Loucy (cell line): ENCODE measurements at regions not wholly inside any gene's neighbourhood (a gene's known extent, or its start where the extent isn't known, plus 50 kb on each side); places are given as distances from the start of the nearest gene placed in this dataset.
"Not testable (repeated sequence)": the region's sequence is repeated elsewhere in the genome, so short reads cannot be mapped to it uniquely, and the experiment has no call there.

Source experiments
- H2AFZ ChIP-seq: fragments of 200-600 bp; sonication (generic); 2 replicates; pipeline ENCODE4 v1.6.0; 2016; ENCODE audit warnings: antibody characterized with exemption, mild to moderate bottlenecking, low read length, moderate library complexity
- H3F3A ChIP-seq: fragments of 200-600 bp; 2 replicates; pipeline ENCODE4 v1.6.0; 2016; ENCODE audit warnings: antibody characterized with exemption, low read depth, mild to moderate bottlenecking
- H3K27me3 ChIP-seq: fragments of 200-600 bp; sonication (generic); 2 replicates; pipeline ENCODE4 v1.6.1; 2014; ENCODE audit warnings: low read length, mild to moderate bottlenecking; ENCODE audit not compliant: insufficient read depth, poor library complexity, severe bottlenecking
- H3K36me3 ChIP-seq: fragments of 200-600 bp; sonication (generic); 2 replicates; pipeline ENCODE4 v1.6.1; 2016; ENCODE audit warnings: low read length; ENCODE audit not compliant: insufficient read depth
- H3K4me1 ChIP-seq: fragments of 200-600 bp; sonication (generic); 2 replicates; pipeline ENCODE4 v1.5.1; 2014; ENCODE audit warnings: low read length, mild to moderate bottlenecking; ENCODE audit not compliant: insufficient read depth, poor library complexity, severe bottlenecking
- H3K4me2 ChIP-seq: fragments of 200-600 bp; sonication (generic); 2 replicates; pipeline ENCODE4 v1.6.0; 2014; ENCODE audit warnings: antibody characterized with exemption, low read length, low read depth, mild to moderate bottlenecking; ENCODE audit not compliant: poor library complexity, severe bottlenecking
- H3K4me3 ChIP-seq: fragments of 200-600 bp; sonication (generic); 2 replicates; pipeline ENCODE4 v1.5.1; 2014; ENCODE audit warnings: low read length, mild to moderate bottlenecking, mixed read lengths; ENCODE audit not compliant: poor library complexity, severe bottlenecking
- H3K79me2 ChIP-seq: fragments of 200-600 bp; sonication (generic); 2 replicates; pipeline ENCODE4 v1.6.1; 2014; ENCODE audit warnings: low read length; ENCODE audit not compliant: insufficient read depth
- H3K9ac ChIP-seq: fragments of 200-600 bp; sonication (generic); 2 replicates; pipeline ENCODE4 v1.6.0; 2014; ENCODE audit warnings: mild to moderate bottlenecking, low read depth, low read length, moderate library complexity; ENCODE audit not compliant: poor library complexity, severe bottlenecking
- H3K9me2 ChIP-seq: fragments of 200-600 bp; sonication (generic); replicated peaks from 2 replicates; pipeline ENCODE4 v1.6.1; 2016; ENCODE audit warnings: low read depth, low read length, mixed read lengths
- H3K9me3 ChIP-seq: fragments of 200-600 bp; sonication (generic); 2 replicates; pipeline ENCODE4 v1.6.1; 2014; ENCODE audit warnings: mild to moderate bottlenecking, antibody characterized with exemption, low read length, low read depth; ENCODE audit not compliant: insufficient read depth
- H4K20me1 ChIP-seq: fragments of 200-600 bp; sonication (generic); 2 replicates; pipeline ENCODE4 v1.6.0; 2014; ENCODE audit warnings: antibody characterized with exemption, low read length, mild to moderate bottlenecking; ENCODE audit not compliant: insufficient read depth, poor library complexity, severe bottlenecking
- EZH2phosphoT487 ChIP-seq: fragments of 200-600 bp; IDR thresholded peaks from 2 replicates; pipeline ENCODE4 v1.6.1; 2018; ENCODE audit warnings: antibody characterized with exemption, mild to moderate bottlenecking, moderate library complexity, borderline replicate concordance
- TF ChIP-seq, protein P1 (sequence below): fragments of 200-600 bp; sonication (generic); conservative IDR thresholded peaks from 2 replicates; pipeline ENCODE4 v1.5.1; 2014; ENCODE audit warnings: mild to moderate bottlenecking, antibody characterized with exemption, low read length

GRCh38 chr15:36448418-36448817 lies 131.0 kb upstream of the CDIN1 start:
- H3K9me2 ChIP-seq, result no peaks in the 10 kb centered on the region
- TF ChIP-seq, protein P1, sequence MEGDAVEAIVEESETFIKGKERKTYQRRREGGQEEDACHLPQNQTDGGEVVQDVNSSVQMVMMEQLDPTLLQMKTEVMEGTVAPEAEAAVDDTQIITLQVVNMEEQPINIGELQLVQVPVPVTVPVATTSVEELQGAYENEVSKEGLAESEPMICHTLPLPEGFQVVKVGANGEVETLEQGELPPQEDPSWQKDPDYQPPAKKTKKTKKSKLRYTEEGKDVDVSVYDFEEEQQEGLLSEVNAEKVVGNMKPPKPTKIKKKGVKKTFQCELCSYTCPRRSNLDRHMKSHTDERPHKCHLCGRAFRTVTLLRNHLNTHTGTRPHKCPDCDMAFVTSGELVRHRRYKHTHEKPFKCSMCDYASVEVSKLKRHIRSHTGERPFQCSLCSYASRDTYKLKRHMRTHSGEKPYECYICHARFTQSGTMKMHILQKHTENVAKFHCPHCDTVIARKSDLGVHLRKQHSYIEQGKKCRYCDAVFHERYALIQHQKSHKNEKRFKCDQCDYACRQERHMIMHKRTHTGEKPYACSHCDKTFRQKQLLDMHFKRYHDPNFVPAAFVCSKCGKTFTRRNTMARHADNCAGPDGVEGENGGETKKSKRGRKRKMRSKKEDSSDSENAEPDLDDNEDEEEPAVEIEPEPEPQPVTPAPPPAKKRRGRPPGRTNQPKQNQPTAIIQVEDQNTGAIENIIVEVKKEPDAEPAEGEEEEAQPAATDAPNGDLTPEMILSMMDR, result no peak
- TF ChIP-seq EZH2phosphoT487, result no peak
- no peaks in the 10 kb centered on the region for H3K27me3 ChIP-seq
- H3K4me3 ChIP-seq, result no peak overlapping the region
- H3K9me3 ChIP-seq, result no peaks in the 10 kb centered on the region
- no peak overlapping the region for H3K9ac ChIP-seq
- H3K36me3 ChIP-seq, result no peaks in the 10 kb centered on the region
- H2AFZ ChIP-seq, result no peak overlapping the region
- no peak overlapping the region for H3K4me2 ChIP-seq
- H3F3A ChIP-seq, result no peaks in the 10 kb centered on the region
- H4K20me1 ChIP-seq, result no peaks in the 10 kb centered on the region
- no peaks in the 10 kb centered on the region for H3K4me1 ChIP-seq
- H3K79me2 ChIP-seq, result no peaks in the 10 kb centered on the region

DNA sequence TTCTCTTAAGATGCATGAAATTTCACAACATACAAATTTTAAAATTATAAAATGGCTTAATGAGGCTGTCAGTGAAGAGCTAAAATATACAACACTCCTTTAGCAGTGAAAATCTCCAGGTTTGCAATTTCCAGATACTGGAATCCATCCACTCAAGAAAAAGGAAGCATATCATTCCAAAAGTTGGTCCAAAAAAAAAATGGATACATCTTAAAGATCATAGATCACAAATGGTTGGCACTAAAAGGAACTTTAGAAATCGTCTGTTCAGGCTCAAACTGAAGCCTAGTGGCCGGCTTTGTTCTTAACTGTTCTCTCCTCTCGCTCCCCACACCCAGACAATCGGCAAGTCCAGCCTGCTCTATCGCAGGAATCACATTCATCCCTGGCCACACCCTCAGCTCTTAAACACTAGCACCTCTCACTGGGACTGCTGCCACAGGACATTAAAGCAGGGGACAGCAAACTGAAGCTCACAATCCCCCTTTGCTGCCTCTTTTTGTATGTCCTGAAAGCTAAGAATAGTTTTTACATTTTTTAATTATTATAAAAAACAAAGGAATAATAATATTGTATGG lies 130.3 kb upstream of the CDIN1 start:
- no peaks in the 10 kb centered on the region for H3K9me3 ChIP-seq
- no peak overlapping the region for H3K9ac ChIP-seq
- no peak overlapping the region for H3K4me2 ChIP-seq
- no peaks in the 10 kb centered on the region for H3K9me2 ChIP-seq
- H3K27me3 ChIP-seq, result no peaks in the 10 kb centered on the region
- no peak overlapping the region for H2AFZ ChIP-seq
- no peaks in the 10 kb centered on the region for H3K4me1 ChIP-seq
- H3F3A ChIP-seq, result no peaks in the 10 kb centered on the region
- H3K4me3 ChIP-seq, result no peak overlapping the region
- TF ChIP-seq, protein P1, result no peak
- TF ChIP-seq EZH2phosphoT487, result no peak
- no peaks in the 10 kb centered on the region for H4K20me1 ChIP-seq
- no peaks in the 10 kb centered on the region for H3K79me2 ChIP-seq
- H3K36me3 ChIP-seq, result no peaks in the 10 kb centered on the region

GRCh38 chr15:36449662-36450145 lies 129.7 kb upstream of the CDIN1 start:
- Histone ChIP-seq H3K9ac (no peak overlapping the region), H2AFZ (no peak overlapping the region), H3K4me1 (no peaks in the 10 kb centered on the region), H3F3A (no peaks in the 10 kb centered on the region), H3K9me3 (no peaks in the 10 kb centered on the region), H3K79me2 (no peaks in the 10 kb centered on the region), H3K4me2 (no peak overlapping the region), H3K4me3 (no peak overlapping the region), H3K27me3 (no peaks in the 10 kb centered on the region), H3K9me2 (no peaks in the 10 kb centered on the region), H3K36me3 (no peaks in the 10 kb centered on the region), H4K20me1 (no peaks in the 10 kb centered on the region)
- TF ChIP-seq, protein P1, result no peak
- no peak for TF ChIP-seq EZH2phosphoT487

DNA sequence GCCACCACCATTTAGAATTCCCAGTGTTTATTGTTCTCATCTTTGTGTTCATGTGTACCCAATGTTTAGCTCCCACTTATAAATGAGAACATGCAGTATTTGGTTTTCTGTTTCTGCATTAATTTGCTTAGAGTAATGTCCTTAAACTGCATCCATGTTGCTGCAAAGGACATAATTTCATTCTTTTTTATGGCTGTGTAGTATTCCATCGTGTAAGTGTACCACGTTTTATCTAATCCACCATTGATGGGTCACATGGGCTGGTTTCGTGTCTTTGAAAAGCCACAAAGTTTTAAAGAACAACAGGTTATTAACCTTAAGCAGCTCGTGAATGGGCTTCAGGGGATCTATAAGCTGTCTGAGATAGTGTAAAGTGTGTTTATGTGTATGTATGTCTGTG lies 125.2 kb upstream of the CDIN1 start:
- H3K4me3 ChIP-seq, H3K9me3 ChIP-seq, H3K4me1 ChIP-seq, H3K27me3 ChIP-seq, H2AFZ ChIP-seq, H3F3A ChIP-seq, H4K20me1 ChIP-seq, H3K4me2 ChIP-seq, H3K79me2 ChIP-seq, H3K9me2 ChIP-seq, H3K36me3 ChIP-seq, H3K9ac ChIP-seq: not testable (repeated sequence)
